ENCODE measurements at regions not wholly inside any gene's neighbourhood (a gene's known extent, or its start where the extent isn't known, plus 50 kb on each side); places are given as distances from the start of the nearest gene placed in this dataset.

GRCh38 chr6:101016163-101016562, 135.0 kb upstream of the ASCC3 start:
- TF ChIP-seq CTCF (IDR thresholded peaks at IDR 0.05): no peak
- Mint-ChIP-seq H3K27me3 (ENCODE audit: unreplicated experiment) (no peaks in the 10 kb centered on the region), H3K27ac (ENCODE audit: unreplicated experiment) (no peak overlapping the region), H3K4me3 (ENCODE audit: unreplicated experiment) (no peak overlapping the region), H3K36me3 (ENCODE audit: unreplicated experiment) (no peaks in the 10 kb centered on the region), H3K9me3 (ENCODE audit: unreplicated experiment) (no peaks in the 10 kb centered on the region), H3K4me1 (ENCODE audit: unreplicated experiment) (peaks cover under 1% of the 10 kb centered on the region)
- no peak for DNase-seq (ENCODE audit: extremely low spot score, unreplicated experiment)

GRCh38 chr6:101018157-101018556, 137.0 kb upstream of the ASCC3 start:
- no peak for DNase-seq (ENCODE audit: extremely low spot score, unreplicated experiment)

GRCh38 chr6:101021504-101021903, 140.4 kb upstream of the ASCC3 start:
- DNase-seq (ENCODE audit: extremely low spot score, unreplicated experiment): no peak
- Mint-ChIP-seq H3K9me3 (ENCODE audit: unreplicated experiment) (peaks cover 4% of the 10 kb centered on the region), H3K36me3 (ENCODE audit: unreplicated experiment) (no peaks in the 10 kb centered on the region), H3K4me3 (ENCODE audit: unreplicated experiment) (no peak overlapping the region), H3K27ac (ENCODE audit: unreplicated experiment) (no peak overlapping the region), H3K4me1 (ENCODE audit: unreplicated experiment) (no peaks in the 10 kb centered on the region), H3K27me3 (ENCODE audit: unreplicated experiment) (no peaks in the 10 kb centered on the region)
- no peak for TF ChIP-seq CTCF (IDR thresholded peaks at IDR 0.05)

More at GRCh38 chr6:101018157-101018556, 137.0 kb upstream of the ASCC3 start:
- Mint-ChIP-seq H3K9me3 (ENCODE audit: unreplicated experiment) (no peaks in the 10 kb centered on the region), H3K36me3 (ENCODE audit: unreplicated experiment) (no peaks in the 10 kb centered on the region), H3K4me3 (ENCODE audit: unreplicated experiment) (no peak overlapping the region), H3K27ac (ENCODE audit: unreplicated experiment) (no peak overlapping the region), H3K27me3 (ENCODE audit: unreplicated experiment) (no peaks in the 10 kb centered on the region), H3K4me1 (ENCODE audit: unreplicated experiment) (no peaks in the 10 kb centered on the region)
- TF ChIP-seq CTCF (IDR thresholded peaks at IDR 0.05): no peak

GRCh38 chr6:101042966-101043365, 161.8 kb upstream of the ASCC3 start:
- H3K27me3 Mint-ChIP-seq (ENCODE audit: unreplicated experiment): no peaks in the 10 kb centered on the region
- no peak for DNase-seq (ENCODE audit: extremely low spot score, unreplicated experiment)
- H3K4me3 Mint-ChIP-seq (ENCODE audit: unreplicated experiment): no peak overlapping the region
- no peak for TF ChIP-seq CTCF (IDR thresholded peaks at IDR 0.05)
- H3K36me3 Mint-ChIP-seq (ENCODE audit: unreplicated experiment): no peaks in the 10 kb centered on the region
- no peaks in the 10 kb centered on the region for H3K9me3 Mint-ChIP-seq (ENCODE audit: unreplicated experiment)
- no peaks in the 10 kb centered on the region for H3K4me1 Mint-ChIP-seq (ENCODE audit: unreplicated experiment)
- no peak overlapping the region for H3K27ac Mint-ChIP-seq (ENCODE audit: unreplicated experiment)

GRCh38 chr6:101058296-101058695, 177.2 kb upstream of the ASCC3 start:
- Mint-ChIP-seq H3K27me3 (ENCODE audit: unreplicated experiment) (no peaks in the 10 kb centered on the region), H3K4me3 (ENCODE audit: unreplicated experiment) (no peak overlapping the region), H3K27ac (ENCODE audit: unreplicated experiment) (no peak overlapping the region), H3K9me3 (ENCODE audit: unreplicated experiment) (no peaks in the 10 kb centered on the region), H3K36me3 (ENCODE audit: unreplicated experiment) (no peaks in the 10 kb centered on the region), H3K4me1 (ENCODE audit: unreplicated experiment) (no peaks in the 10 kb centered on the region)
- TF ChIP-seq CTCF (IDR thresholded peaks at IDR 0.05): no peak
- no peak for DNase-seq (ENCODE audit: extremely low spot score, unreplicated experiment)
